Choroid plexus epithelial cell (primary cell): ENCODE measurements at regions not wholly inside any gene's neighbourhood (a gene's known extent, or its start where the extent isn't known, plus 50 kb on each side); places are given as distances from the start of the nearest gene placed in this dataset.

Experiments
- DNase-seq: peaks from one replicate; pipeline ENCODE4 v3.0.0-alpha.2; 2010; ENCODE audit warnings: low read depth
- H3K4me3 ChIP-seq: 2 replicates; pipeline ENCODE4 v1.5.1; 2011; ENCODE audit warnings: low read depth, mild to moderate bottlenecking, control low read depth, low read length, moderate library complexity
- CTCF ChIP-seq: conservative IDR thresholded peaks from 2 replicates; pipeline ENCODE4 v1.5.1; 2011; ENCODE audit warnings: low read depth, mild to moderate bottlenecking, control low read depth, inconsistent platforms, low read length, moderate library complexity

GRCh38 chr7:85522070-85522469 is 335.2 kb upstream of the SEMA3D start:
- H3K4me3 ChIP-seq: no peak overlapping the region
- no peak for TF ChIP-seq CTCF
- no peak for DNase-seq

- no peak for TF ChIP-seq CTCF
- peak; percentile 71 for DNase-seq
- no peak overlapping the region for H3K4me3 ChIP-seq
Measured at GRCh38 chr7:85521108-85521694, 334.3 kb upstream of the SEMA3D start.

- no peak for DNase-seq
- H3K4me3 ChIP-seq: no peak overlapping the region
- no peak for TF ChIP-seq CTCF
Measured at GRCh38 chr7:85520175-85520574, 333.3 kb upstream of the SEMA3D start.

- TF ChIP-seq CTCF: no peak
- DNase-seq: peak; percentile 33
- no peak overlapping the region for H3K4me3 ChIP-seq
Measured at GRCh38 chr7:85516675-85517074, 329.8 kb upstream of the SEMA3D start.

- H3K4me3 ChIP-seq: no peak overlapping the region
- DNase-seq: no peak
- TF ChIP-seq CTCF: no peak
Measured at GRCh38 chr7:85512790-85513189, 325.9 kb upstream of the SEMA3D start.

GRCh38 chr7:85510287-85510686 is 323.4 kb upstream of the SEMA3D start:
- no peak overlapping the region for H3K4me3 ChIP-seq
- DNase-seq: no peak

More at GRCh38 chr7:85510287-85510686, 323.4 kb upstream of the SEMA3D start:
- TF ChIP-seq CTCF: no peak
